H1 (cell line): ENCODE measurements at regions not wholly inside any gene's neighbourhood (a gene's known extent, or its start where the extent isn't known, plus 50 kb on each side); places are given as distances from the start of the nearest gene placed in this dataset.
A peak's percentile ranks its signal among the peaks of the same experiment; 100 is the strongest.

Source experiments
- CTCF ChIA-PET: fragments of 300-600 bp; sonication (Branson Sonifier 250); formaldehyde crosslinking; loops from one replicate; lab custom pipeline; 2021; ENCODE audit not compliant: partially characterized antibody; lab: Charles Lee
- POLR2A ChIA-PET: fragments of 300-600 bp; sonication (Branson Sonifier 250); formaldehyde crosslinking; loops from one replicate; lab custom pipeline; 2021; ENCODE audit warnings: inconsistent platforms; ENCODE audit not compliant: partially characterized antibody; lab: Charles Lee
- DNase-seq, 2 experiments: peaks; one replicate each; pipeline versions ENCODE4 v3.0.0 to v3.0.0-alpha.2; 2010 to 2022; ENCODE audit warnings: low spot score in 2 of 2, low read depth in 1 of 2, mixed read lengths in 1 of 2
- FAIRE-seq: peaks from 2 replicates; lab custom pipeline; 2011; peaks lifted over from hg19 to GRCh38; lab: Jason Lieb, UNC
- H2AFZ ChIP-seq: 2 replicates; pipeline ENCODE4 v1.8.1; 2012; ENCODE audit warnings: low read length, inconsistent platforms
- H2AK5ac ChIP-seq: 2 replicates; pipeline ENCODE4 v1.6.1; 2013; ENCODE audit warnings: low read depth, low read length
- H2BK120ac ChIP-seq: replicated peaks from 2 replicates; pipeline ENCODE3; 2013; ENCODE audit warnings: low read depth, low read length, inconsistent platforms
- H2BK12ac ChIP-seq: 2 replicates; pipeline ENCODE4 v1.6.1; 2013; ENCODE audit warnings: low read depth, low read length
- H2BK15ac ChIP-seq: 2 replicates; pipeline ENCODE4 v1.6.1; 2013; ENCODE audit warnings: low read length
- H2BK20ac ChIP-seq: 2 replicates; pipeline ENCODE4 v1.6.1; 2013; ENCODE audit warnings: low read length
- H2BK5ac ChIP-seq: 2 replicates; pipeline ENCODE4 v1.6.1; 2013; ENCODE audit warnings: low read depth, low read length
- H3K14ac ChIP-seq: 2 replicates; pipeline ENCODE4 v1.6.1; 2013; ENCODE audit warnings: inconsistent platforms; ENCODE audit not compliant: insufficient read length
- H3K18ac ChIP-seq: 2 replicates; pipeline ENCODE4 v1.6.1; 2013; ENCODE audit warnings: low read length; ENCODE audit errors: extremely low read depth
- H3K23ac ChIP-seq: 2 replicates; pipeline ENCODE4 v1.6.1; 2013; ENCODE audit warnings: inconsistent platforms; ENCODE audit not compliant: insufficient read length
- H3K23me2 ChIP-seq: 2 replicates; pipeline ENCODE4 v1.6.1; 2013; ENCODE audit warnings: low read depth, low read length
- H3K27ac ChIP-seq: 2 replicates; pipeline ENCODE4 v1.6.1; 2011; ENCODE audit warnings: low read depth, low read length, inconsistent platforms
- H3K27me3 ChIP-seq, 4 experiments: replicated peaks in 1 of 4; 1 replicate in 1 of 4; 2 replicates in 3 of 4; pipeline versions ENCODE4 v1.6.1 to v1.8.1; 2011 to 2013; ENCODE audit warnings: low read length in 3 of 4, mild to moderate bottlenecking in 3 of 4, inconsistent platforms in 2 of 4, mixed read lengths in 2 of 4, moderate library complexity in 1 of 4; ENCODE audit not compliant: control insufficient read depth in 3 of 4, insufficient read depth in 3 of 4; ENCODE audit errors: extremely low read depth in 1 of 4
- H3K36me3 ChIP-seq, 4 experiments: 2 replicates each; pipeline versions ENCODE4 v1.6.1 to v1.8.1; 2011 to 2013; ENCODE audit warnings: mild to moderate bottlenecking in 4 of 4, low read length in 3 of 4, moderate library complexity in 2 of 4, control low read depth in 1 of 4, inconsistent platforms in 1 of 4; ENCODE audit not compliant: insufficient read depth in 4 of 4, control insufficient read depth in 2 of 4
- H3K4ac ChIP-seq: replicated peaks from 2 replicates; pipeline ENCODE3; 2013; ENCODE audit warnings: low read length, low read depth, mixed read lengths, inconsistent platforms; ENCODE audit not compliant: insufficient read length
- H3K4me1 ChIP-seq, 4 experiments: replicated peaks in 1 of 4; 1 replicate in 1 of 4; 2 replicates in 3 of 4; pipeline versions ENCODE4 v1.6.1 to v1.8.1; 2011 to 2013; ENCODE audit warnings: low read length in 3 of 4, inconsistent platforms in 2 of 4, mixed read lengths in 1 of 4; ENCODE audit not compliant: insufficient read depth in 4 of 4, control insufficient read depth in 3 of 4
- H3K4me2 ChIP-seq, 2 experiments: 2 replicates each; pipeline versions ENCODE4 v1.6.1 to v1.8.1; 2011 to 2013; ENCODE audit warnings: low read depth in 2 of 2, low read length in 2 of 2, control low read depth in 1 of 2, inconsistent platforms in 1 of 2, mild to moderate bottlenecking in 1 of 2; ENCODE audit not compliant: insufficient read depth in 1 of 2
- H3K4me3 ChIP-seq, 4 experiments: fragments of 200-600, 300-600 bp in 1 of 4; sonication (generic), shearing (Covaris generic), sonication (Bioruptor Twin) in 1 of 4; 2 replicates each; pipeline versions ENCODE4 v1.5.1 to v1.8.1; 2011 to 2016; ENCODE audit warnings: low read length in 4 of 4, low read depth in 3 of 4, control low read depth in 2 of 4, inconsistent platforms in 2 of 4, mild to moderate bottlenecking in 2 of 4, mixed read lengths in 1 of 4, moderate library complexity in 1 of 4; ENCODE audit not compliant: insufficient read depth in 2 of 4; ENCODE audit errors: extremely low read depth in 1 of 4
- H3K56ac ChIP-seq: replicated peaks from 2 replicates; pipeline ENCODE3; 2013; ENCODE audit warnings: low read depth, mild to moderate bottlenecking, mixed read lengths, low read length, inconsistent platforms; ENCODE audit not compliant: insufficient read length
- H3K79me1 ChIP-seq: 2 replicates; pipeline ENCODE4 v1.6.1; 2013; ENCODE audit warnings: low read depth, low read length, control low read depth
- H3K79me2 ChIP-seq, 2 experiments: 2 replicates each; pipeline versions ENCODE4 v1.6.1 to v1.8.1; 2012 to 2013; ENCODE audit warnings: low read length in 2 of 2, mild to moderate bottlenecking in 2 of 2, inconsistent platforms in 1 of 2; ENCODE audit not compliant: insufficient read depth in 2 of 2, control insufficient read depth in 1 of 2
- H3K9ac ChIP-seq, 4 experiments: replicated peaks in 1 of 4; 1 replicate in 1 of 4; 2 replicates in 3 of 4; pipeline versions ENCODE4 v1.6.1 to v1.8.1; 2011 to 2013; ENCODE audit warnings: low read depth in 3 of 4, low read length in 3 of 4, control low read depth in 2 of 4, mild to moderate bottlenecking in 2 of 4, moderate library complexity in 2 of 4, inconsistent platforms in 1 of 4; ENCODE audit errors: extremely low read depth in 1 of 4
- H3K9me3 ChIP-seq, 2 experiments: 2 replicates each; pipeline versions ENCODE4 v1.6.1 to v1.8.1; 2012 to 2013; ENCODE audit warnings: mild to moderate bottlenecking in 2 of 2, moderate library complexity in 2 of 2, control low read depth in 1 of 2, inconsistent platforms in 1 of 2, low read depth in 1 of 2, low read length in 1 of 2, mixed read lengths in 1 of 2; ENCODE audit not compliant: insufficient read depth in 2 of 2
- H4K20me1 ChIP-seq, 2 experiments: replicated peaks in 1 of 2; 2 replicates each; pipeline versions ENCODE3 to v1.8.1; 2011 to 2013; ENCODE audit warnings: inconsistent platforms in 2 of 2, low read length in 2 of 2, mild to moderate bottlenecking in 1 of 2; ENCODE audit not compliant: insufficient read depth in 2 of 2, control insufficient read depth in 1 of 2
- H4K5ac ChIP-seq: 2 replicates; pipeline ENCODE4 v1.6.1; 2013; ENCODE audit warnings: low read length, low read depth, mixed read lengths, inconsistent platforms; ENCODE audit not compliant: insufficient read length
- H4K8ac ChIP-seq: 2 replicates; pipeline ENCODE4 v1.8.0; 2013; ENCODE audit warnings: mild to moderate bottlenecking, moderate library complexity, low read length, inconsistent platforms; ENCODE audit not compliant: insufficient read depth; ENCODE audit errors: extremely low read depth
- H4K91ac ChIP-seq: replicated peaks from 2 replicates; pipeline ENCODE3; 2013; ENCODE audit warnings: low read length, mixed read lengths, inconsistent platforms; ENCODE audit not compliant: insufficient read length
- BCL11A ChIP-seq, 2 experiments: IDR thresholded peaks; one replicate each; pipeline ENCODE4 v1.6.1; 2011; ENCODE audit warnings: low read depth in 2 of 2, low read length in 2 of 2, mild to moderate bottlenecking in 2 of 2
- CBX5 ChIP-seq: fragments of 300-800, 300-1000 bp; sonication (generic); IDR thresholded peaks from 2 replicates; pipeline ENCODE4 v1.7.1; 2016; ENCODE audit warnings: antibody characterized with exemption, low read length, low read depth
- EP300 ChIP-seq, 2 experiments: IDR thresholded peaks; 1 replicate in 1 of 2; 2 replicates in 1 of 2; pipeline ENCODE4 v1.6.1; 2011 to 2012; ENCODE audit warnings: low read depth in 2 of 2, low read length in 2 of 2, mild to moderate bottlenecking in 2 of 2, borderline replicate concordance in 1 of 2, inconsistent platforms in 1 of 2, moderate library complexity in 1 of 2
- KDM1A ChIP-seq: fragments of 200-600, 300-600 bp; sonication (generic); IDR thresholded peaks from 2 replicates; pipeline ENCODE4 v1.7.1; 2016; ENCODE audit warnings: mild to moderate bottlenecking, low read length, borderline replicate concordance
- SP4 ChIP-seq: IDR thresholded peaks from 2 replicates; pipeline ENCODE4 v1.6.1; 2012; ENCODE audit warnings: low read length, inconsistent platforms
- WGBS, 2 experiments: shearing (Covaris generic) in 1 of 2; methylation state at CpG; one replicate each; pipeline versions ENCODE4 v1.1.6 to v1.1.7; 2013 to 2015; ENCODE audit warnings: low lambda C conversion rate in 2 of 2, mixed read lengths in 2 of 2, inconsistent platforms in 1 of 2, low coverage in 1 of 2, missing lambda C conversion rate in 1 of 2; ENCODE audit not compliant: insufficient replicate concordance in 2 of 2, insufficient coverage in 1 of 2, insufficient read length in 1 of 2; ENCODE audit errors: extremely low coverage in 1 of 2, missing lambda C conversion rate in 1 of 2; 5-methylcytosine and 5-hydroxymethylcytosine counted together

DNA sequence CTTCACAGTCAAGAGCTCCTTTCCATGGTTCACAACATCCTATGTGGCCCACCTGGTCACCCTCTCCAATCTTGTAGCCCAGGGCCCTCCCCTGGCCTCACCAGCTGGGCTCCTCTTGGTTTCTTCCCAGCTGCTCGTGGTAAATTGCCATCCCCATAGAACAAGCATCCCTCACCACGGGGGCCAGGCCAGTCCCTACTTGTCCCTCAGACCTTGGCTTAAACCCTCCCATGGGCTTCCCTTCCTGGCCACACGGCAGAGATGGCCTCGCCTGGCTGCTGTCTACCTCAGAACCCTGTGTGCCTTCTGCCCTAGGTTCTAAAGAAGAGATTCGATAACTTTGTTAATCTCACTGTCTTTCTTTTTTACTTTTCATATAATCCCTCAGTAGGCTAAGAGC is 153.3 kb upstream of the TCERG1L start:
- FAIRE-seq (no peak), DNase-seq (no peak)
- H4K91ac ChIP-seq = no peak overlapping the region
- no peak overlapping the region for H3K18ac ChIP-seq
- no peak overlapping the region for H4K5ac ChIP-seq
- ChIA-PET POLR2A (interaction anchor here (1.1 to 1.2 kb wide), 2 partner anchors 11 kb away, joined by 3 read pairs; no protein-coding TSS in a partner anchor), CTCF (interaction anchor here (0.8 to 4.9 kb wide), 5 partner anchors 10 to 105 kb away, joined by 3 to 32 read pairs (median 4); no protein-coding TSS in a partner anchor)
- H3K36me3 ChIP-seq = no peaks in the 10 kb centered on the region
- H3K4me1 ChIP-seq = no peaks in the 10 kb centered on the region; a peak in 1 of 7 replicates
- H3K27me3 ChIP-seq = no peaks in the 10 kb centered on the region
- H3K4me3 ChIP-seq = no peak overlapping the region
- H3K4me2 ChIP-seq = no peak overlapping the region
- H3K56ac ChIP-seq = no peak overlapping the region
- no peak overlapping the region for H2AK5ac ChIP-seq
- H3K9me3 ChIP-seq = no peaks in the 10 kb centered on the region
- no peaks in the 10 kb centered on the region for H4K20me1 ChIP-seq
- no peaks in the 10 kb centered on the region for H3K79me2 ChIP-seq
- H3K4ac ChIP-seq = no peak overlapping the region
- H3K9ac ChIP-seq = no peak overlapping the region
- TF ChIP-seq CBX5 = no peak
- no peak for TF ChIP-seq KDM1A
- no peak for TF ChIP-seq SP4
- no peak for TF ChIP-seq EP300 (IDR thresholded peaks at IDR 0.05; ENCODE audit: borderline replicate concordance in 1 of 2, low read depth in 2 of 2, low read length in 2 of 2)
- no peak for TF ChIP-seq BCL11A (IDR thresholded peaks at IDR 0.05; ENCODE audit: low read depth in 2 of 2, low read length in 2 of 2)
- H2BK20ac ChIP-seq = no peak overlapping the region
- no peak overlapping the region for H2BK15ac ChIP-seq
- H2BK5ac ChIP-seq = no peak overlapping the region
- H3K23ac ChIP-seq = no peak overlapping the region
- 95% methylated on average over 4 of the region's 5 CpGs; no CpG with 5 or more reads in 1 of the 2 experiments for WGBS, 2 experiments
- H3K14ac ChIP-seq = peak overlapping the region; percentile 10
- no peak overlapping the region for H3K27ac ChIP-seq
- no peak overlapping the region for H2BK120ac ChIP-seq
- no peaks in the 10 kb centered on the region for H3K23me2 ChIP-seq
- H2BK12ac ChIP-seq = no peak overlapping the region
- no peaks in the 10 kb centered on the region for H3K79me1 ChIP-seq
- no peak overlapping the region; the same call in 1 of the 2 replicates for H4K8ac ChIP-seq
- no peak overlapping the region for H2AFZ ChIP-seq
